ENCODE measurements at regions not wholly inside any gene's neighbourhood (a gene's known extent, or its start where the extent isn't known, plus 50 kb on each side); places are given as distances from the start of the nearest gene placed in this dataset.

DNA sequence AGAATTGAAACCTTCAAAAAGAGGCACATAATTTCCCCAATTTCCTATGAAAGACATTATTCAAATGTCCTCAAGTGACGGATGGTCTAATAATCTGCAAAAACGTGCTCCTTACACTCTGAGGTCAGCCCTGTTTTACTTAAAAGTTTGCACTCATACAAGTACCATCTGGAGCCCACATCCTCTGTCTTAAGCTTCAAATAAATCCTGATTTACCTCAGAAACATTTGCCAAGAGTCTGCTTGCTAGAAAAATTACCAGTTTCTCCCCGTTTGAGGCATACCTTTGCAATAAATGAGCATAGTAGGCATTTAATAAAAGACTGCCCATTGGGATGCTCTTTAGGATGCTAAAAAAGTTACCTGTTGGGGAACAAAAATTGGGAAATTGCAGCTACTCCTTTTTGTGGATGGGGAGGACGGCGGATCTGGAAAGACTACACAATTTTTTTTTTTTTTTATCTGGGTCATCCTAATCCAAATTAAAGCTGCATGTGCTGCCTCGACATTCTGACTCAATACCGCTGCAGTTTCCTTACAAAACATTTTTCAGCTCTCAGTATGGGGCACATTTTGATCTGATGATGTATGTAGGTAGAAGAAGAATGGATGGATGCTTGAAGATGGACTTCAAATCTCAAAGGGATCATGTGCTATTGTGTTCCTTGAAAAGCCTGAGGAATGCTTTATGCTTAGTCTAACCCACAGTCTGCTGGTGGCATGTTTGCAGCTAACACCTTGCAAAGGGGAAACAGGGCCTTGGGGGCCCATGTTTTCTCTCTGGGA, 233.7 kb upstream of the ADAMTS9 start:
- DNase-seq (ENCODE audit: extremely low read depth, low read depth): no peak
- TF ChIP-seq, protein P1, sequence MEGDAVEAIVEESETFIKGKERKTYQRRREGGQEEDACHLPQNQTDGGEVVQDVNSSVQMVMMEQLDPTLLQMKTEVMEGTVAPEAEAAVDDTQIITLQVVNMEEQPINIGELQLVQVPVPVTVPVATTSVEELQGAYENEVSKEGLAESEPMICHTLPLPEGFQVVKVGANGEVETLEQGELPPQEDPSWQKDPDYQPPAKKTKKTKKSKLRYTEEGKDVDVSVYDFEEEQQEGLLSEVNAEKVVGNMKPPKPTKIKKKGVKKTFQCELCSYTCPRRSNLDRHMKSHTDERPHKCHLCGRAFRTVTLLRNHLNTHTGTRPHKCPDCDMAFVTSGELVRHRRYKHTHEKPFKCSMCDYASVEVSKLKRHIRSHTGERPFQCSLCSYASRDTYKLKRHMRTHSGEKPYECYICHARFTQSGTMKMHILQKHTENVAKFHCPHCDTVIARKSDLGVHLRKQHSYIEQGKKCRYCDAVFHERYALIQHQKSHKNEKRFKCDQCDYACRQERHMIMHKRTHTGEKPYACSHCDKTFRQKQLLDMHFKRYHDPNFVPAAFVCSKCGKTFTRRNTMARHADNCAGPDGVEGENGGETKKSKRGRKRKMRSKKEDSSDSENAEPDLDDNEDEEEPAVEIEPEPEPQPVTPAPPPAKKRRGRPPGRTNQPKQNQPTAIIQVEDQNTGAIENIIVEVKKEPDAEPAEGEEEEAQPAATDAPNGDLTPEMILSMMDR (IDR thresholded peaks at IDR 0.05; ENCODE audit: low read depth, low read length): no peak

DNA sequence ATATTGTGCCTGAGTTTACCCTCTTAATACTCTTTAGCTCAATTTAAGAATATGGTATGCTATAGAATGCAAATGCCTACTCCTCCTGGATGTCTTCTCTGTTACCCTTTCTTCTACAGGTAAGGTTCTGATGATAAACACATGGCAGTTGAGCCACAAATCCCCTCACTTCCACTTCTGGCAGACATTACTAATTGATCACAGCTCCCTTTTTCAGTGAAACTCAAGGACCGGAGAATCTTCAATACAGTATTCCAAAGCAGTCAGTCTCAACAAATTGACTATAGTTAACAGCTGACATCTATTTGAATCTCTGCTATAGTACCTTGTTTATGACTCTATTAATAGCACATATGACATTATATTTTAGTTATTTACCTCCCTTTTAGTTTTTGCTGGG, 232.1 kb upstream of the ADAMTS9 start:
- DNase-seq (ENCODE audit: extremely low read depth, low read depth): no peak

DNA sequence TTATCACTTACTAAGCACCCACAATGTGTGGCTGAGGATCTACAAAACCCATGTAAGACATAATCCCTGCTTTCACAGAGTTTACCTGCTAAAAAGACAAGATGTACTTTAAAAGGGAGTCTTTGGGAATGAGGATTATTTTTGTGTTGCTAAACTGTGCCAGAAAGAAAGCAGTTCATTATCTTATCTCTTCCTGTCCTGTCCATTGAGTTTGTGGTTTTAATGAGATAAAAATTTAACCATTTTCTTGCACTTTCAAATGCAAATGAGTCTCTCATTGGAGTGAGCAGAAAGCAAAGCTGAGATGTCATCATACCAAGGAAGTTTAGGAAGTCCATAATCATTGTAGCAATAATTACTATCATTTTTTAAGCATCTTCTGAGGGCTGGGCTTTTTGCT, 231.2 kb upstream of the ADAMTS9 start:
- DNase-seq (ENCODE audit: extremely low read depth, low read depth): no peak
- TF ChIP-seq, protein P1 (IDR thresholded peaks at IDR 0.05; ENCODE audit: low read depth, low read length): no peak

More for the DNA sequence above, 232.1 kb upstream of the ADAMTS9 start:
- TF ChIP-seq, protein P1 (IDR thresholded peaks at IDR 0.05; ENCODE audit: low read depth, low read length): no peak

DNA sequence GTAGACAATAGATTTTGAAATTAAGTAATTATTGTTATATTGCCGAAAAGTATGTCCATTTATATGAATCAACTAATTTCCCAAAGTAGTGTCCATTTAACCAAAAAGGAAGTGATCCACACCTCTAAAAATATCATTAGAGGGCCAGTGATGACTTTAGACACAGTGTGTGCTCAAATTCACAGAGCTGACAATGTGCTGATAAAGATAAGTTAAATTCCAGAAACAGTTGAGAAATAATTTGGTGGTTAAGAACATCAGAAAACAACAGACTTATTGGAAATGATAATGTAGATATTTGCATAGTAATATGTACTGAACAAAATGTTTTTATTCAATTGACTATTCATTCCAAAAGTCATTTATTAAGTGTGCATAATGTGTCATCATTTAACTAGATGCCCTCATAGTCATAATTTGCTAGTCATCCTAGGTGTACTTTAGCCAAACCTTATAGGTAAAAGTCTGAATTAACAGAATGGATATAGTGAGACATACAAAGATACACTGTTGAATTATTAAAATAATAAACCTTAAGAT, 230.2 kb upstream of the ADAMTS9 start:
- TF ChIP-seq, protein P1 (IDR thresholded peaks at IDR 0.05; ENCODE audit: low read depth, low read length): no peak
- no peak for DNase-seq (ENCODE audit: extremely low read depth, low read depth)

DNA sequence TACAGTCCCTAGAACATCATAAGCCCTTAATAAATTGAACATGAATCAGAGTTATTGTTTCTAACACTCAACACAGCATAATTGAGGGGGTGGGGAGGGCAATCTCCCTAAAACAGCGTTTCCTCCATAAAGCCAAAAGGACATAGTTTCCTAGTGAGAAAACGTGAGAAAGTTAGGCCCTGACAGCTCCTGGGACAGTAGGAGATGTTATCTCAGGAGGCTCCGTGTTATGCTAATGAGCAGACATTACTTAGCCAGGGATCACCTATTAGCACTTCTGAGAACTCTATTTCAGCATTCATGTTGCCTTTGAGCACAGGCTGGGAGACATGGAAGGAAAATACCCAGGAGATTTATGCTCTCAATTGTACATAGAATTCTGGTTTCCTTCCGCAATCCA, 229.1 kb upstream of the ADAMTS9 start:
- DNase-seq (ENCODE audit: extremely low read depth, low read depth): no peak
- TF ChIP-seq, protein P1 (IDR thresholded peaks at IDR 0.05; ENCODE audit: low read depth, low read length): no peak

DNA sequence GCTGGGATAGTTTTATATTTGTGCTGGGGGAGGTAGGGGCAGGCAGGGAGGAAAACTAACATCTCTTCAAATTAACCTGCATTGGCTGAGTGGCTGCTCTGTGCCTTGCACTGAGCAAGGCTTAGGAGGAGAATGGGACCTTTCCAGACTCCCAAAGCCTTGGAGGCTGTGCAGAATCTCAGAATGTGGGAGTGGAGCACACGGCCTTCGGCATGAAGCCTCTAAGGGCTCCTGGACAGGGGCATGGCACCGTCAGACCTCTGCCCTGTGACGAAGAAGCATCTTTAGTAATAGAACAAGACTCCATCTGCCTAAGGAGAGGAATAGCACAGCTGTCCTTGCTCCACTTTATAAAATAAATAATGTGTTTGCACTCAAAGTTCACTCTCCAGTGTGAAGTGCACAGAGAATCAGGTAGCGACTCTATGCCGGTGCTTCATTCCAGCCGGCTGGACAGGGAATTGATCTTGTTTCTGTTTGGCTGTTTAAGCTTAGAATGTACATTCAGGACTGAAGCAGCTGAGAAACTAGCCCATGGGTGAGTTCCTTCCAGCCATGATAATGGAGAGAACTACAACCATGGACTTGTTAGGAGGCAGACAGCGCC, 228.5 kb upstream of the ADAMTS9 start:
- TF ChIP-seq, protein P1 (IDR thresholded peaks at IDR 0.05; ENCODE audit: low read depth, low read length): no peak
- no peak for DNase-seq (ENCODE audit: extremely low read depth, low read depth)

DNA sequence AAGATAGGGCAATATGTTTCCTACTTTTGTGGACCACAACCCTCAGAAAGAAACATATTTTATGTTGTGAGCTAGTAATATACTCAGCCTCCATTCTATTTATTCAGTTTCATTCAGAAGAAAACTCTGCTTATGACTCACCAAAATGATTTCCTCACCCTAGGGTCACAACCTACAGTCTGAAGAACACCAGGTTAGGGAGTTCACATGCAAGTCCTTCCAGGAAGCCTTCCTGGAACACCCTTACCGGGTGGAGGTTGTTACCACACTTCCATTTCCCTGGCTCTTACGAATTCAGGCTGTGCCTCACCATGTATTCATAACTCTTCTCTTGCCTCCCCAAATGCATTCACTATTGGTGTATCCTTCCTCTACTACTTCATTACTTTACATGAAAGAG, 228.0 kb upstream of the ADAMTS9 start:
- no peak for DNase-seq (ENCODE audit: extremely low read depth, low read depth)
- TF ChIP-seq, protein P1 (IDR thresholded peaks at IDR 0.05; ENCODE audit: low read depth, low read length): no peak

Data from AG09319 (cell line).